SK-N-SH (cell line): ENCODE measurements at regions not wholly inside any gene's neighbourhood (a gene's known extent, or its start where the extent isn't known, plus 50 kb on each side); places are given as distances from the start of the nearest gene placed in this dataset.

Source experiments
- CTCF ChIA-PET: fragments of 300-600, 350-600 bp; formaldehyde crosslinking; extraction: SDS; loops from one replicate; lab custom pipeline; 2021; lab: Yijun Ruan, JAX
- POLR2A ChIA-PET: fragments of 350-600 bp; sonication (Branson Sonifier 250); formaldehyde crosslinking; extraction: SDS; loops from one replicate; lab custom pipeline; 2020; ENCODE audit warnings: antibody characterized with exemption, inconsistent platforms; lab: Yijun Ruan, JAX
- DNase-seq: peaks from one replicate; pipeline ENCODE4 v3.0.0; 2012
- H2AFZ ChIP-seq: fragments of 200-600 bp; sonication (generic); 2 replicates; pipeline ENCODE4 v1.8.1; 2016; ENCODE audit warnings: antibody characterized with exemption, mild to moderate bottlenecking, low read depth
- H3F3A ChIP-seq: fragments of 200-600 bp; sonication (generic); replicated peaks from 2 replicates; pipeline ENCODE3; 2016; ENCODE audit warnings: antibody characterized with exemption, mild to moderate bottlenecking; ENCODE audit not compliant: insufficient read depth
- H3K27ac ChIP-seq, 2 experiments: fragments of 200-500 bp in 1 of 2; fragments of 200-600 bp in 1 of 2; sonication (Bioruptor generic) in 1 of 2; sonication (generic), shearing (Covaris generic) in 1 of 2; 2 replicates each; pipeline versions ENCODE4 v1.5.1 to v1.6.1; 2014 to 2016; ENCODE audit warnings: low read depth in 2 of 2, inconsistent platforms in 1 of 2, low read length in 1 of 2, mild to moderate bottlenecking in 1 of 2, mixed read lengths in 1 of 2
- H3K27me3 ChIP-seq: fragments of 200-600 bp; sonication (generic), shearing (Covaris generic); 2 replicates; pipeline ENCODE4 v1.6.1; 2016; ENCODE audit warnings: mixed run types; ENCODE audit not compliant: insufficient read depth
- H3K36me3 ChIP-seq, 2 experiments: fragments of 200-500 bp in 1 of 2; fragments of 200-600 bp in 1 of 2; sonication (Bioruptor generic) in 1 of 2; sonication (generic) in 1 of 2; replicated peaks in 1 of 2; 2 replicates each; pipeline versions ENCODE3 to v1.5.1; 2014 to 2016; ENCODE audit warnings: low read length in 1 of 2, mild to moderate bottlenecking in 1 of 2; ENCODE audit not compliant: insufficient read depth in 2 of 2, control insufficient read depth in 1 of 2
- H3K4me1 ChIP-seq, 2 experiments: fragments of 200-500 bp in 1 of 2; fragments of 200-600 bp in 1 of 2; sonication (Bioruptor generic) in 1 of 2; sonication (generic), shearing (Covaris generic) in 1 of 2; 2 replicates each; pipeline versions ENCODE4 v1.5.1 to v1.6.1; 2014 to 2016; ENCODE audit warnings: low read depth in 1 of 2, low read length in 1 of 2, mixed run types in 1 of 2; ENCODE audit not compliant: insufficient read depth in 2 of 2, control insufficient read depth in 1 of 2
- H3K4me2 ChIP-seq: fragments of 200-600 bp; sonication (generic), shearing (Covaris generic); 2 replicates; pipeline ENCODE4 v1.6.1; 2017; ENCODE audit warnings: mixed run types
- H3K4me3 ChIP-seq, 2 experiments: fragments of 200-500 bp in 1 of 2; fragments of 200-600 bp in 1 of 2; sonication (Bioruptor generic) in 1 of 2; sonication (generic), shearing (Covaris generic) in 1 of 2; 2 replicates each; pipeline versions ENCODE4 v1.5.1 to v1.8.1; 2014 to 2016; ENCODE audit warnings: low read depth in 2 of 2, inconsistent platforms in 1 of 2, low read length in 1 of 2, mild to moderate bottlenecking in 1 of 2, mixed read lengths in 1 of 2, moderate library complexity in 1 of 2
- H3K79me2 ChIP-seq: fragments of 200-600 bp; sonication (generic); 2 replicates; pipeline ENCODE4 v1.8.1; 2017; ENCODE audit warnings: mild to moderate bottlenecking; ENCODE audit not compliant: insufficient read depth
- H3K9ac ChIP-seq: fragments of 200-600 bp; sonication (generic); 2 replicates; pipeline ENCODE4 v1.6.1; 2017; ENCODE audit warnings: mixed run types
- H3K9me2 ChIP-seq: fragments of 200-600 bp; sonication (generic); 2 replicates; pipeline ENCODE4 v1.6.1; 2017; ENCODE audit warnings: mixed run types
- H3K9me3 ChIP-seq: fragments of 200-600 bp; sonication (generic); 2 replicates; pipeline ENCODE4 v1.6.1; 2017; ENCODE audit warnings: mixed run types, mild to moderate bottlenecking, moderate library complexity
- H4K20me1 ChIP-seq: fragments of 200-600 bp; sonication (generic); 2 replicates; pipeline ENCODE4 v1.6.1; 2017; ENCODE audit warnings: mild to moderate bottlenecking, mixed run types; ENCODE audit not compliant: insufficient read depth
- ELF1 ChIP-seq: IDR thresholded peaks from 2 replicates; pipeline ENCODE4 v1.4.0; 2012
- EP300 ChIP-seq, 2 experiments: IDR thresholded peaks; 2 replicates each; pipeline versions ENCODE4 v1.4.0 to v1.6.1; 2012; ENCODE audit warnings: borderline replicate concordance in 1 of 2, low read depth in 1 of 2, low read length in 1 of 2
- FOSL2 ChIP-seq: IDR thresholded peaks from 2 replicates; pipeline ENCODE4 v1.4.0; 2012; ENCODE audit warnings: low read depth, mild to moderate bottlenecking, moderate library complexity, borderline replicate concordance
- GABPA ChIP-seq: IDR thresholded peaks from 2 replicates; pipeline ENCODE4 v1.4.0; 2012; ENCODE audit warnings: low read depth, mild to moderate bottlenecking
- JUND ChIP-seq: IDR thresholded peaks from 2 replicates; pipeline ENCODE4 v1.4.0; 2012
- MEF2A ChIP-seq: IDR thresholded peaks from 2 replicates; pipeline ENCODE4 v1.4.0; 2012; ENCODE audit warnings: low read depth, borderline replicate concordance
- RCOR1 ChIP-seq: fragments of 150-350 bp; IDR thresholded peaks from 2 replicates; pipeline ENCODE4 v1.6.1; 2017; ENCODE audit warnings: antibody characterized with exemption, low read length
- RXRA ChIP-seq: IDR thresholded peaks from 2 replicates; pipeline ENCODE4 v1.4.0; 2012; ENCODE audit warnings: low read depth, mild to moderate bottlenecking, borderline replicate concordance
- SIN3A ChIP-seq: IDR thresholded peaks from 2 replicates; pipeline ENCODE4 v1.6.1; 2012; ENCODE audit warnings: low read depth, mild to moderate bottlenecking, low read length, moderate library complexity, borderline replicate concordance
- SMC3 ChIP-seq: IDR thresholded peaks from 2 replicates; pipeline ENCODE4 v1.6.1; 2012; ENCODE audit warnings: low read depth, low read length, improper control_type of control experiment
- TAF1 ChIP-seq: IDR thresholded peaks from 2 replicates; pipeline ENCODE4 v1.6.1; 2012; ENCODE audit warnings: low read depth, mild to moderate bottlenecking, low read length, moderate library complexity, borderline replicate concordance
- TCF12 ChIP-seq: IDR thresholded peaks from 2 replicates; pipeline ENCODE4 v1.4.0; 2012
- TEAD4 ChIP-seq: IDR thresholded peaks from 2 replicates; pipeline ENCODE4 v1.4.0; 2012; ENCODE audit warnings: mild to moderate bottlenecking, borderline replicate concordance; ENCODE audit not compliant: insufficient read depth
- WGBS: methylation state at CpG from one replicate; pipeline ENCODE4 v1.1.6; 2017; ENCODE audit warnings: low lambda C conversion rate; 5-methylcytosine and 5-hydroxymethylcytosine counted together
- TF ChIP-seq, protein P1 (sequence below): IDR thresholded peaks from 2 replicates; pipeline ENCODE4 v1.4.0; 2012; ENCODE audit warnings: low read depth, borderline replicate concordance
- TF ChIP-seq, protein P2 (sequence below): IDR thresholded peaks from 2 replicates; pipeline ENCODE4 v1.4.0; 2012; ENCODE audit warnings: low read depth
- TF ChIP-seq, protein P3 (sequence below): IDR thresholded peaks from 2 replicates; pipeline ENCODE4 v1.6.1; 2012; ENCODE audit warnings: mild to moderate bottlenecking, low read depth, low read length, moderate library complexity
- TF ChIP-seq, protein P4 (sequence below): fragments of 200-600 bp; sonication (generic); IDR thresholded peaks from 2 replicates; pipeline ENCODE4 v1.6.1; 2017; ENCODE audit warnings: antibody characterized with exemption, mild to moderate bottlenecking, moderate library complexity

DNA sequence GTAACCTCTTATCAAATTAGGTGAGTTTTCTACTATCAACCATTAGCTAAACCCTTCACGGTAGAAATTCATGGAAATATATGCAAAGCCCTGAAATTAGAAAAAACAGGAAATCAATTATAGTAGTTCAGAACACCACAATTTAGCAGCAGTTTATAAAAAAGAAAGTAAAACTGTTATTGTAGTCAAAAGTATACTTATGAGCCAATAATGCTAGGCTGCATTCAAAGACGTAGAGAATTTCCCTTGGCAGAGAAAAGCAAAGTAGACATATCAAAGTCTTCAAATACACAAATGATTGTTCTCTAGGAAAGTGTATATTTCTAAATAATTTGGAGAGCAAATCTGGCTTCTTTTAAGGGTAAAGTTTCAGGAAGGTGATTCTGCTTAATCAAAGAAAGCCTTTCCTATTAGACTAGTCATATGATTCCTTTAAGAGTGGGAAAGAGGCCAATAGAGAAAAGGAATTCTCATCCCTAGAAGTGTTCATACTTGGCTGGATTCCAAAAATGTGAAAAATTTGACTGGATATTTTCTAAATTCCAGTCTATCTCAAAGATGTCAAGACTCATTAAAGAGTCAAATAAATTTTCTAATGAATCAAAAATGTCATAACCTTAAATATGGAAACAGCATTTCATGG is 185.5 kb downstream of the SMC2 start (continued):
- TF ChIP-seq MEF2A (peak; percentile 36; the same call in 1 of the 2 replicates), RCOR1 (no peak), TCF12 (peak; percentile 84), RXRA (0 out of 2 replicates have a peak, but pooled peaks have one; percentile 27)

DNA sequence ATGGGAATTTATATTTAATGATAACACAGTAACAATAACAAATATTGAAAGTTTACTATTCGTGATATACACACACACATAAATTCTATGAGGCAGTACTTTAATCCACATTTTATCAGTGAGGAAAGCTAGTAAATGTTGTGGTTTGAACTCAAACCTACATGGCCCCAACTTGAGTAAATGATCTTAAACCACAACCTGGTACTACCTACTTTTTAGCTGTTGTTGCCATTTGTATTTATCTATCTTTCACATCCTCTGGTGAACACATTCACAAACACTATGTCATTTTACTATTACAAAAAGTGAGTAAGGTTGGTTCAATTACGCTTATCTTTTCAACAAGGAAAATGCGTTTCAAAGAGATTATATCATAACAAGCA is 186.1 kb downstream of the SMC2 start:
- H3K9ac ChIP-seq = no peak overlapping the region
- H3K4me1 ChIP-seq = peaks cover 0 to 3% of the 10 kb centered on the region in 2 experiments; a peak in 2 of 4 replicates
- no peaks in the 10 kb centered on the region for H3K36me3 ChIP-seq
- no peaks in the 10 kb centered on the region for H3K27me3 ChIP-seq
- TF ChIP-seq TEAD4 = no peak
- TF ChIP-seq TAF1 = no peak
- TF ChIP-seq SIN3A = no peak
- 0 out of 2 replicates have a peak, but pooled peaks have one; percentile 5 for TF ChIP-seq RXRA
- no peak for TF ChIP-seq MEF2A
- no peak for TF ChIP-seq FOSL2
- no peak for TF ChIP-seq JUND
- CTCF ChIA-PET = no interaction called here
- peak overlapping the region; percentile 61; the same call in 1 of the 2 replicates for H3K4me2 ChIP-seq
- H3K27ac ChIP-seq = peak overlapping the region in 1 of 2 experiments; percentile 11; a peak in 2 of 4 replicates
- peaks cover 10% of the 10 kb centered on the region for H3F3A ChIP-seq
- no peaks in the 10 kb centered on the region for H3K9me3 ChIP-seq
- 46% methylated on average over 3 of the region's 3 CpGs for WGBS
- no peaks in the 10 kb centered on the region for H3K9me2 ChIP-seq
- H3K4me3 ChIP-seq = no peak overlapping the region
- H4K20me1 ChIP-seq = no peaks in the 10 kb centered on the region
- no peak overlapping the region for H2AFZ ChIP-seq
- no peaks in the 10 kb centered on the region for H3K79me2 ChIP-seq
- no peak for DNase-seq
- POLR2A ChIA-PET = no interaction called here

DNA sequence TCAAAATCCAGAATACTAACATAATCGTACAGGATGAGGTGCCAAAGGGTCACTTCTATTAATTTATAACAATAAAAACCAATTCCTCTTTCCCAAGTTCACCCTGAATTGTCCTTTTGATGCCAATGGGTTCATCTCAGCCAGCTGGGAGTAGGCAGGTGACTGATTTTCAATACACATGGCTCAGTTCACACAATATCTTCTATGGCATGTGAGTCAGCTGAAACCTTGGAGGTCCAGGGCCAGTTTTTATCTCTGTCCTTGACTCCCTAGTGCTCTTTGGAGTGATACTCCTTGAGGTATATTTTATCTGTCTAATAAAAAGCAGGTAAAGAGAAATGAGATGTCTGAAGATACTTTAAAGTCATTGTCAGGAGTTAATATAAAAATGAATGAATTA is 186.6 kb downstream of the SMC2 start:
- DNase-seq = no peak
- CTCF ChIA-PET = no interaction called here
- H3K79me2 ChIP-seq = no peaks in the 10 kb centered on the region
- no peak overlapping the region for H3K4me3 ChIP-seq
- peak overlapping the region in 1 of 2 experiments; percentile 11; a peak in 1 of 4 replicates for H3K27ac ChIP-seq
- no peaks in the 10 kb centered on the region for H3K9me3 ChIP-seq
- no peaks in the 10 kb centered on the region for H3K27me3 ChIP-seq
- POLR2A ChIA-PET = no interaction called here
- peaks cover 0 to 3% of the 10 kb centered on the region in 2 experiments; a peak in 2 of 4 replicates for H3K4me1 ChIP-seq
- H2AFZ ChIP-seq = no peak overlapping the region
- H3K36me3 ChIP-seq = no peaks in the 10 kb centered on the region
- H3F3A ChIP-seq = peaks cover 10% of the 10 kb centered on the region
- 56% methylated on average over 1 of the region's 1 CpG for WGBS
- H3K9me2 ChIP-seq = no peaks in the 10 kb centered on the region
- H4K20me1 ChIP-seq = no peaks in the 10 kb centered on the region
- H3K4me2 ChIP-seq = no peak overlapping the region
- no peak overlapping the region for H3K9ac ChIP-seq
- TF ChIP-seq, protein P1, sequence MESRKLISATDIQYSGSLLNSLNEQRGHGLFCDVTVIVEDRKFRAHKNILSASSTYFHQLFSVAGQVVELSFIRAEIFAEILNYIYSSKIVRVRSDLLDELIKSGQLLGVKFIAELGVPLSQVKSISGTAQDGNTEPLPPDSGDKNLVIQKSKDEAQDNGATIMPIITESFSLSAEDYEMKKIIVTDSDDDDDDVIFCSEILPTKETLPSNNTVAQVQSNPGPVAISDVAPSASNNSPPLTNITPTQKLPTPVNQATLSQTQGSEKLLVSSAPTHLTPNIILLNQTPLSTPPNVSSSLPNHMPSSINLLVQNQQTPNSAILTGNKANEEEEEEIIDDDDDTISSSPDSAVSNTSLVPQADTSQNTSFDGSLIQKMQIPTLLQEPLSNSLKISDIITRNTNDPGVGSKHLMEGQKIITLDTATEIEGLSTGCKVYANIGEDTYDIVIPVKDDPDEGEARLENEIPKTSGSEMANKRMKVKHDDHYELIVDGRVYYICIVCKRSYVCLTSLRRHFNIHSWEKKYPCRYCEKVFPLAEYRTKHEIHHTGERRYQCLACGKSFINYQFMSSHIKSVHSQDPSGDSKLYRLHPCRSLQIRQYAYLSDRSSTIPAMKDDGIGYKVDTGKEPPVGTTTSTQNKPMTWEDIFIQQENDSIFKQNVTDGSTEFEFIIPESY = no peak
- TF ChIP-seq, protein P2, sequence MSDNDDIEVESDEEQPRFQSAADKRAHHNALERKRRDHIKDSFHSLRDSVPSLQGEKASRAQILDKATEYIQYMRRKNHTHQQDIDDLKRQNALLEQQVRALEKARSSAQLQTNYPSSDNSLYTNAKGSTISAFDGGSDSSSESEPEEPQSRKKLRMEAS = no peak
- no peak for TF ChIP-seq SIN3A
- no peak for TF ChIP-seq EP300 (IDR thresholded peaks at IDR 0.05; ENCODE audit: borderline replicate concordance in 1 of 2, low read depth in 1 of 2, low read length in 1 of 2)
- no peak for TF ChIP-seq SMC3
- TF ChIP-seq, protein P3, sequence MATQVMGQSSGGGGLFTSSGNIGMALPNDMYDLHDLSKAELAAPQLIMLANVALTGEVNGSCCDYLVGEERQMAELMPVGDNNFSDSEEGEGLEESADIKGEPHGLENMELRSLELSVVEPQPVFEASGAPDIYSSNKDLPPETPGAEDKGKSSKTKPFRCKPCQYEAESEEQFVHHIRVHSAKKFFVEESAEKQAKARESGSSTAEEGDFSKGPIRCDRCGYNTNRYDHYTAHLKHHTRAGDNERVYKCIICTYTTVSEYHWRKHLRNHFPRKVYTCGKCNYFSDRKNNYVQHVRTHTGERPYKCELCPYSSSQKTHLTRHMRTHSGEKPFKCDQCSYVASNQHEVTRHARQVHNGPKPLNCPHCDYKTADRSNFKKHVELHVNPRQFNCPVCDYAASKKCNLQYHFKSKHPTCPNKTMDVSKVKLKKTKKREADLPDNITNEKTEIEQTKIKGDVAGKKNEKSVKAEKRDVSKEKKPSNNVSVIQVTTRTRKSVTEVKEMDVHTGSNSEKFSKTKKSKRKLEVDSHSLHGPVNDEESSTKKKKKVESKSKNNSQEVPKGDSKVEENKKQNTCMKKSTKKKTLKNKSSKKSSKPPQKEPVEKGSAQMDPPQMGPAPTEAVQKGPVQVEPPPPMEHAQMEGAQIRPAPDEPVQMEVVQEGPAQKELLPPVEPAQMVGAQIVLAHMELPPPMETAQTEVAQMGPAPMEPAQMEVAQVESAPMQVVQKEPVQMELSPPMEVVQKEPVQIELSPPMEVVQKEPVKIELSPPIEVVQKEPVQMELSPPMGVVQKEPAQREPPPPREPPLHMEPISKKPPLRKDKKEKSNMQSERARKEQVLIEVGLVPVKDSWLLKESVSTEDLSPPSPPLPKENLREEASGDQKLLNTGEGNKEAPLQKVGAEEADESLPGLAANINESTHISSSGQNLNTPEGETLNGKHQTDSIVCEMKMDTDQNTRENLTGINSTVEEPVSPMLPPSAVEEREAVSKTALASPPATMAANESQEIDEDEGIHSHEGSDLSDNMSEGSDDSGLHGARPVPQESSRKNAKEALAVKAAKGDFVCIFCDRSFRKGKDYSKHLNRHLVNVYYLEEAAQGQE = no peak
- TF ChIP-seq ELF1 = no peak
- TF ChIP-seq, protein P4, sequence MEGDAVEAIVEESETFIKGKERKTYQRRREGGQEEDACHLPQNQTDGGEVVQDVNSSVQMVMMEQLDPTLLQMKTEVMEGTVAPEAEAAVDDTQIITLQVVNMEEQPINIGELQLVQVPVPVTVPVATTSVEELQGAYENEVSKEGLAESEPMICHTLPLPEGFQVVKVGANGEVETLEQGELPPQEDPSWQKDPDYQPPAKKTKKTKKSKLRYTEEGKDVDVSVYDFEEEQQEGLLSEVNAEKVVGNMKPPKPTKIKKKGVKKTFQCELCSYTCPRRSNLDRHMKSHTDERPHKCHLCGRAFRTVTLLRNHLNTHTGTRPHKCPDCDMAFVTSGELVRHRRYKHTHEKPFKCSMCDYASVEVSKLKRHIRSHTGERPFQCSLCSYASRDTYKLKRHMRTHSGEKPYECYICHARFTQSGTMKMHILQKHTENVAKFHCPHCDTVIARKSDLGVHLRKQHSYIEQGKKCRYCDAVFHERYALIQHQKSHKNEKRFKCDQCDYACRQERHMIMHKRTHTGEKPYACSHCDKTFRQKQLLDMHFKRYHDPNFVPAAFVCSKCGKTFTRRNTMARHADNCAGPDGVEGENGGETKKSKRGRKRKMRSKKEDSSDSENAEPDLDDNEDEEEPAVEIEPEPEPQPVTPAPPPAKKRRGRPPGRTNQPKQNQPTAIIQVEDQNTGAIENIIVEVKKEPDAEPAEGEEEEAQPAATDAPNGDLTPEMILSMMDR = no peak
- TF ChIP-seq GABPA = no peak
- TF ChIP-seq FOSL2 = no peak
